Spleen (tissue), 3 donors: ENCODE measurements at regions not wholly inside any gene's neighbourhood (a gene's known extent, or its start where the extent isn't known, plus 50 kb on each side); places are given as distances from the start of the nearest gene placed in this dataset.

Source experiments
- POLR2A ChIP-seq, 3 donors: fragments of 450-650 bp; IDR thresholded peaks; one replicate each; pipeline ENCODE4 v1.5.1; 2017; ENCODE audit warnings: antibody characterized with exemption in 3 of 3, mild to moderate bottlenecking in 1 of 3
- POLR2AphosphoS5 ChIP-seq, 3 donors: sonication (generic); formaldehyde crosslinking; IDR thresholded peaks; one replicate each; pipeline ENCODE4 v1.5.1; 2017; ENCODE audit warnings: antibody characterized with exemption in 3 of 3

- TF ChIP-seq POLR2AphosphoS5 (IDR thresholded peaks at IDR 0.05) (no peak), POLR2A (IDR thresholded peaks at IDR 0.05) (no peak)
Measured at GRCh38 chr6:77353129-77353528, 110.2 kb downstream of the HTR1B start.
